ENCODE measurements at regions not wholly inside any gene's neighbourhood (a gene's known extent, or its start where the extent isn't known, plus 50 kb on each side); places are given as distances from the start of the nearest gene placed in this dataset.
A peak's percentile ranks its signal among the peaks of the same experiment; 100 is the strongest.

GRCh38 chr2:128736689-128737545 lies 418.2 kb upstream of the HS6ST1 start (continued):
- TF ChIP-seq REST (IDR thresholded peaks at IDR 0.05; ENCODE audit: borderline replicate concordance) = peak; percentile 54; the same call in 1 of the 2 replicates
- TF ChIP-seq REST (CRISPR knock-in tag; IDR thresholded peaks at IDR 0.05; ENCODE audit: low read depth) = no peak
- TF ChIP-seq CTCF (IDR thresholded peaks at IDR 0.05 in 2 of 3, conservative IDR thresholded peaks at IDR 0.05 in 1 of 3; ENCODE audit: insufficient read depth in 2 of 3, low read depth in 1 of 3, low read length in 3 of 3) = peak; percentile 82 to 93 (median 88)
- no peak for TF ChIP-seq HNRNPL (IDR thresholded peaks at IDR 0.05; ENCODE audit: low read depth, low read length)
- no peak for TF ChIP-seq NR2C1 (IDR thresholded peaks at IDR 0.05)
- no peak for TF ChIP-seq NR2C1 (tag; IDR thresholded peaks at IDR 0.05)
- TF ChIP-seq ZSCAN32 (CRISPR knock-in tag; IDR thresholded peaks at IDR 0.05) = no peak
- no peak for TF ChIP-seq ZNF280A (IDR thresholded peaks at IDR 0.05; ENCODE audit: low read depth, partially characterized antibody)
- no peak for TF ChIP-seq CBFA2T3 (IDR thresholded peaks at IDR 0.05)
- no peak for TF ChIP-seq E2F8 (IDR thresholded peaks at IDR 0.05; ENCODE audit: low read depth, partially characterized antibody)
- no peak for TF ChIP-seq ZBTB8A (IDR thresholded peaks at IDR 0.05; ENCODE audit: partially characterized antibody)
- TF ChIP-seq ILK (tag; IDR thresholded peaks at IDR 0.05; ENCODE audit: borderline replicate concordance, low read depth) = no peak
- TF ChIP-seq RBM22 (IDR thresholded peaks at IDR 0.05; ENCODE audit: low read depth, low read length, poor library complexity, severe bottlenecking) = no peak
